Upper lobe of right lung (tissue), 1 donor: ENCODE measurements at regions not wholly inside any gene's neighbourhood (a gene's known extent, or its start where the extent isn't known, plus 50 kb on each side); places are given as distances from the start of the nearest gene placed in this dataset.

Experiments used
- ATAC-seq: fragments of 200-7000 bp; cut with Tn5 transposase; one replicate; pipeline ENCODE4 v1.9.1; 2020; ENCODE audit warnings: mild to moderate bottlenecking, moderate library complexity
- DNase-seq: peaks from one replicate; pipeline ENCODE4 v3.0.0-alpha.2; 2020
- H3K27ac ChIP-seq: fragments of 200-600 bp; one replicate; pipeline ENCODE4 v1.8.0; 2022
- H3K27me3 ChIP-seq: fragments of 200-600 bp; one replicate; pipeline ENCODE4 v1.8.0; 2022; ENCODE audit warnings: mild to moderate bottlenecking
- H3K36me3 ChIP-seq: fragments of 200-600 bp; one replicate; pipeline ENCODE4 v1.8.0; 2022
- H3K4me1 ChIP-seq: fragments of 200-600 bp; one replicate; pipeline ENCODE4 v1.8.0; 2022
- H3K4me3 ChIP-seq: fragments of 200-600 bp; one replicate; pipeline ENCODE4 v1.8.0; 2022; ENCODE audit warnings: mild to moderate bottlenecking
- H3K9me3 ChIP-seq: fragments of 200-600 bp; one replicate; pipeline ENCODE4 v1.8.0; 2022
- intact Hi-C: fragments of 100-400 bp; cut with DNase I; formaldehyde crosslinking; loops from one replicate; pipeline ENCODE4 v1.11.0; 2022
- TF ChIP-seq, protein P1 (sequence below): fragments of 200-600 bp; IDR thresholded peaks from one replicate; pipeline ENCODE4 v1.8.0; 2022; ENCODE audit warnings: antibody characterized with exemption
- donor health status: DM: no; HTN: yes; CAD: no; lungs with severe emphysema.

DNA sequence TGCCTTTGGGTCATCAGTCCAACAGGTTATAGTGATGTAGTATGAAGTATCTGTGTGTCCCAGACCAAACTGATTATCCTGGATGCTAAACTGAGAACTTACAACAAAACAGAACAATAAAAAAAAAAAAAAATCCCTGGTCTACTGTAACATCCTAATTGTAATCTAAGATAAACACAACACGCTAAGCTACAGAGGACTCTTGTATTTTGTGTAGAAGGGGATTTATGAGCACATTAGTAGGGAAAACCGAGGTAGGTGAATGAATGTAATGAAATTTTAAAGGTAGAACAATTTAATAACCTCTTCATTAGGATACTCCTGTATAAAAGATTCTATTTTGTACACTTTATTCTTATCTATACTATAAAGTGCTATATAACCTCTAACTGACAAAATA, 424.1 kb downstream of the NDFIP2 start:
- intact Hi-C loops = no loop called here
- Histone ChIP-seq H3K4me3 (no peak overlapping the region), H3K4me1 (no peaks in the 10 kb centered on the region), H3K9me3 (no peaks in the 10 kb centered on the region), H3K27me3 (no peaks in the 10 kb centered on the region), H3K27ac (no peak overlapping the region), H3K36me3 (no peaks in the 10 kb centered on the region)
- TF ChIP-seq, protein P1, sequence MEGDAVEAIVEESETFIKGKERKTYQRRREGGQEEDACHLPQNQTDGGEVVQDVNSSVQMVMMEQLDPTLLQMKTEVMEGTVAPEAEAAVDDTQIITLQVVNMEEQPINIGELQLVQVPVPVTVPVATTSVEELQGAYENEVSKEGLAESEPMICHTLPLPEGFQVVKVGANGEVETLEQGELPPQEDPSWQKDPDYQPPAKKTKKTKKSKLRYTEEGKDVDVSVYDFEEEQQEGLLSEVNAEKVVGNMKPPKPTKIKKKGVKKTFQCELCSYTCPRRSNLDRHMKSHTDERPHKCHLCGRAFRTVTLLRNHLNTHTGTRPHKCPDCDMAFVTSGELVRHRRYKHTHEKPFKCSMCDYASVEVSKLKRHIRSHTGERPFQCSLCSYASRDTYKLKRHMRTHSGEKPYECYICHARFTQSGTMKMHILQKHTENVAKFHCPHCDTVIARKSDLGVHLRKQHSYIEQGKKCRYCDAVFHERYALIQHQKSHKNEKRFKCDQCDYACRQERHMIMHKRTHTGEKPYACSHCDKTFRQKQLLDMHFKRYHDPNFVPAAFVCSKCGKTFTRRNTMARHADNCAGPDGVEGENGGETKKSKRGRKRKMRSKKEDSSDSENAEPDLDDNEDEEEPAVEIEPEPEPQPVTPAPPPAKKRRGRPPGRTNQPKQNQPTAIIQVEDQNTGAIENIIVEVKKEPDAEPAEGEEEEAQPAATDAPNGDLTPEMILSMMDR = no peak
- ATAC-seq (no peak), DNase-seq (no peak)

DNA sequence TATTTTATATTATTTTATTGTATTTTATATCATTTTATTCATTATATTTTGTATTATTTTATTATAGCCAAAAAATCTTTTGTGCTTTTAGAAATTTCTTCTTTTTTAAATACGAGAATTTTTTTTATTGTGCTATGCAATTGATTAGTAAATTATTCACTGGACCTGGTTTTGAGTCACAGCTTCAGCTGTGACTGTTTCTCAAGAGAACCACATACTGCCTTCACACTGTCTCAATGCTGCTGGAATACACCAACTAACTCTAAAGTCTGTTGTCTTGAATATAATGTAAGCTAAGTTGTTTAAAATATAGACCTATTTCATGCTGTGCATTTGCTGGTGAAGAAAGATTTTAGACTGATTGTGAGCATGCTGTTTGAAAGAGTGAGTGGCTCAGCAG, 423.6 kb downstream of the NDFIP2 start:
- ATAC-seq (no peak), DNase-seq (no peak)
- intact Hi-C loops = no loop called here
- Histone ChIP-seq H3K27me3 (no peaks in the 10 kb centered on the region), H3K4me1 (no peaks in the 10 kb centered on the region), H3K9me3 (no peaks in the 10 kb centered on the region), H3K4me3 (no peak overlapping the region), H3K27ac (no peak overlapping the region), H3K36me3 (no peaks in the 10 kb centered on the region)
- TF ChIP-seq, protein P1 = no peak

DNA sequence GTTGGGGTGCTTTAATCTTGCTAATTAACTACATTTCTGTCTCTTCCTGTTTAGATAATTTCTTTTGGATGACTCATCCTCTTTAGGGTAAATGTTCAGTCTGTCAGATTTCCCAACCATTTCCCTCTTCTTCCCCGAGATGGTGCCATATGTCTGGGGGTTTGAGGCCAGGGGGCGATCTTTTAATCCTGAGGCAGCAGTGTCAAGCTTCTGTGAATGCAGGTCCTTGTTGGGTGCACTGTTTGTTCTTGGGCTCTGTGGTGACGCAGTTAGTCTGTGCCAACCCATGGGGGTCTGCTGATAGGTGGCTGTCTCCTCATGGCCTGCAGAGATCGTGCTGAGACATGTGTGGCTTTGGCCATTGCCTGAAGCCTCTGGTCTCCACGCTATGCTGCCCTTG, 420.4 kb downstream of the NDFIP2 start:
- Histone ChIP-seq H3K4me1 (no peaks in the 10 kb centered on the region), H3K36me3 (no peaks in the 10 kb centered on the region), H3K27me3 (no peaks in the 10 kb centered on the region), H3K4me3 (no peak overlapping the region), H3K27ac (no peak overlapping the region), H3K9me3 (no peaks in the 10 kb centered on the region)
- intact Hi-C loops = no loop called here
- no peak for ATAC-seq
- DNase-seq = no peak
- TF ChIP-seq, protein P1 = no peak

DNA sequence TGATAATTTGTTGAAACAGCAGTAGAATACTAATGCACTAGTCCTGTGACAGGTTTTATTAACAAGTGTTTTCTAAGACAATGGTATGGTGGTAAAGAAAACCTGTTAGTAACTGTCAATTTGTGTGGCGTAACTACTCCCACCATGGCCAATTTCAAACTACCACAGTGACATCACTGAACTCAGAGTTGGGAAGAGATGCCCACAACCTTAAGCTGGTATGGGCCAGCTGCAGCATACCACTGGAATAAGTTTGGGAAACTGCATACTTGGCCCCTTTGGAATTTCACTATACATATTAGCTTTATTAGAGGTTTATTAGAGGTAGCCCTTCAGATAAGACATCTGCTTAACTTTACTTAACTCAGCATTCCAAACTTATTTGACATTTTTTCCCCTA, 419.4 kb downstream of the NDFIP2 start:
- Histone ChIP-seq H3K9me3 (no peaks in the 10 kb centered on the region), H3K36me3 (no peaks in the 10 kb centered on the region), H3K4me1 (no peaks in the 10 kb centered on the region), H3K27me3 (no peaks in the 10 kb centered on the region), H3K27ac (no peak overlapping the region), H3K4me3 (no peak overlapping the region)
- no peak for ATAC-seq
- TF ChIP-seq, protein P1 = no peak
- no peak for DNase-seq
- intact Hi-C loops = no loop called here

DNA sequence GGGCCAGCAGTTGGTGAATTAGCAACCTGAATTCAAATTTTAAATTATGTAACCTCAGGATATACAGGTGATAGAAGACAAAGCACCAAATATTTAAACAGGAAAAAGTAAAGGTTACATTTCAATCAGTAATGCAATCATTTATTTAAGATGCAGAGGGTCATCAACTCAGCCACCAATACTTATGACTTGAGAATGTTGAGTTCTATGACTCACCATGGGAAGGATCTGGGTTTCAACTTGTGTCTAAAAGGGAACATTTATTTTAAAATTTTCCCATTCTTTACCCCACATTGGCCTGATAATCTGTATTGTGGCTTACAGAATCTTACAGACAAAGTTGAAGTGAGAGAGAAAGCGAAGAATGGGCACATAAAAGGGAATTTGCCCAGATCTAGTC, 418.0 kb downstream of the NDFIP2 start:
- Histone ChIP-seq H3K27ac (no peak overlapping the region), H3K36me3 (no peaks in the 10 kb centered on the region), H3K4me1 (no peaks in the 10 kb centered on the region), H3K4me3 (no peak overlapping the region), H3K9me3 (no peaks in the 10 kb centered on the region), H3K27me3 (no peaks in the 10 kb centered on the region)
- no peak for ATAC-seq
- no peak for DNase-seq
- intact Hi-C loops = no loop called here
- TF ChIP-seq, protein P1 = no peak

DNA sequence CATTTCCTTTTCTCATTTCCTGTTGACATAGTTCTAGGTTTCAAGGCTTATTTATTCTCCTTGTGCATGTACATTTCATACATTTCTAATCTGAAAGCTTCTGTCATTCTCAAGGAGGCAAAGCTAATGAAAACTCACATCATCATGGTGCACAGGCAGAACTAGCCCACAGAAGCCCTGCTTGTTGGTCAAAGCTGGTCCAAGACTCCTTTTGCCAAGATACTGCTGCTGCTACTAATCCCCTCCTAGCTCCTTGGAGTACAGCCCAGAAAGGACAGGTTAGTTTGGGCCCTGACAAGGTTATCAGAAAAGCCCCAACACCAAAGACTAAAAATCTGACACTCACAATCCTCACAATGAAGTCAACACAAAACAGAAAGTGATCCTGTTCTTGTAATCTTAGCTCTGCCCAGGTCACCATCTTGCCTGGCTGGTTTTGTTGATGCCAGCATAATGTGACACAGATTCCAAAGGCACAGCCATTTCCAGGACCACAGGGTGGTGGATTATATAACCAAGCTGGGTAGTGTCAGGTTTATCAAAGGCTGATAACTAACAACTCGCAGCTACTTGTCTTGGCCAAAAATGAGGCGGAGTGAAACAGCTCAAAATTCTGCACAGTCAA, 417.4 kb downstream of the NDFIP2 start:
- no peak overlapping the region for H3K27ac ChIP-seq
- no peaks in the 10 kb centered on the region for H3K4me1 ChIP-seq
- ATAC-seq (no peak), DNase-seq (no peak)
- H3K9me3 ChIP-seq = no peaks in the 10 kb centered on the region
- H3K27me3 ChIP-seq = no peaks in the 10 kb centered on the region
- H3K36me3 ChIP-seq = no peaks in the 10 kb centered on the region
- TF ChIP-seq, protein P1 = no peak
- no peak overlapping the region for H3K4me3 ChIP-seq
- intact Hi-C loops = no loop called here
